NCI-H526 treated with DMSO at 0.1 percent for 48 hours (cell line): ENCODE measurements at regions not wholly inside any gene's neighbourhood (a gene's known extent, or its start where the extent isn't known, plus 50 kb on each side); places are given as distances from the start of the nearest gene placed in this dataset.

Experiments used
- DNase-seq: peaks from one replicate; lab custom pipeline; 2025; lab: John Stamatoyannopoulos, UW

- no peak for DNase-seq
These were observed 375.3 kb downstream of the ADRA2A start for GRCh38 chr10:111452153-111452552.

GRCh38 chr10:111455776-111456426 lies 379.1 kb downstream of the ADRA2A start:
- no peak for DNase-seq

- no peak for DNase-seq
These were observed 381.4 kb downstream of the ADRA2A start for GRCh38 chr10:111458256-111458655.

- no peak for DNase-seq
These were observed 383.1 kb downstream of the ADRA2A start for GRCh38 chr10:111459967-111460366.

GRCh38 chr10:111472445-111472844 lies 395.6 kb downstream of the ADRA2A start:
- DNase-seq: no peak

- no peak for DNase-seq
These were observed 396.5 kb downstream of the ADRA2A start for GRCh38 chr10:111473361-111473760.

- no peak for DNase-seq
These were observed 398.0 kb downstream of the ADRA2A start for GRCh38 chr10:111474786-111475185.

GRCh38 chr10:111475720-111476119 lies 398.9 kb downstream of the ADRA2A start:
- no peak for DNase-seq

GRCh38 chr10:111478651-111479050 lies 401.8 kb downstream of the ADRA2A start:
- no peak for DNase-seq

- DNase-seq: no peak
These were observed 403.1 kb downstream of the ADRA2A start for GRCh38 chr10:111479966-111480365.

GRCh38 chr10:111481261-111481826 lies 404.5 kb downstream of the ADRA2A start:
- DNase-seq: no peak

GRCh38 chr10:111481866-111482265 lies 405.0 kb downstream of the ADRA2A start:
- no peak for DNase-seq

- DNase-seq: no peak
These were observed 405.9 kb downstream of the ADRA2A start for GRCh38 chr10:111482621-111483216.

GRCh38 chr10:111485767-111486166 lies 408.9 kb downstream of the ADRA2A start:
- no peak for DNase-seq

- no peak for DNase-seq
These were observed 409.5 kb downstream of the ADRA2A start for GRCh38 chr10:111486346-111486745.

- DNase-seq: no peak
These were observed 411.8 kb downstream of the ADRA2A start for GRCh38 chr10:111488668-111489067.

- DNase-seq: no peak
These were observed 414.3 kb downstream of the ADRA2A start for GRCh38 chr10:111491154-111491553.

GRCh38 chr10:111493024-111493625 lies 416.3 kb downstream of the ADRA2A start:
- no peak for DNase-seq

GRCh38 chr10:111498560-111498959 lies 421.7 kb downstream of the ADRA2A start:
- no peak for DNase-seq

- DNase-seq: no peak
These were observed 427.5 kb downstream of the ADRA2A start for GRCh38 chr10:111504376-111504775.

GRCh38 chr10:111506266-111507034 lies 429.6 kb downstream of the ADRA2A start:
- no peak for DNase-seq

- DNase-seq: no peak
These were observed 434.9 kb downstream of the ADRA2A start for GRCh38 chr10:111511751-111512150.
